Lung (tissue), 11 donors: ENCODE measurements at regions not wholly inside any gene's neighbourhood (a gene's known extent, or its start where the extent isn't known, plus 50 kb on each side); places are given as distances from the start of the nearest gene placed in this dataset.

ENCODE experiments used
- ATAC-seq: fragments of 200-7000 bp; cut with Tn5 transposase; one replicate; pipeline ENCODE4 v1.9.1; 2020; ENCODE audit warnings: moderate number of reproducible peaks; ENCODE audit not compliant: insufficient read depth, low FRiP score
- DNase-seq, 3 donors: peaks; one replicate each; pipeline ENCODE4 v3.0.0-alpha.2; 2013 to 2017
- H3K27ac ChIP-seq, 2 donors: one replicate each; pipeline ENCODE4 v1.5.1; 2013; ENCODE audit warnings: mild to moderate bottlenecking in 2 of 2, moderate library complexity in 2 of 2, control low read depth in 1 of 2, inconsistent platforms in 1 of 2, low read depth in 1 of 2, low read length in 1 of 2
- H3K27me3 ChIP-seq, 3 donors: one replicate each; pipeline ENCODE4 v1.5.1; 2013; ENCODE audit warnings: low read length in 2 of 3; ENCODE audit not compliant: control insufficient read depth in 3 of 3, insufficient read depth in 3 of 3
- H3K36me3 ChIP-seq, 4 donors: one replicate each; pipeline ENCODE4 v1.5.1; 2013; ENCODE audit warnings: low read length in 4 of 4, mild to moderate bottlenecking in 1 of 4, moderate library complexity in 1 of 4; ENCODE audit not compliant: control insufficient read depth in 4 of 4, insufficient read depth in 4 of 4
- H3K4me1 ChIP-seq, 5 donors: one replicate each; pipeline ENCODE4 v1.5.1; 2013; ENCODE audit warnings: low read length in 5 of 5, mild to moderate bottlenecking in 2 of 5, moderate library complexity in 1 of 5; ENCODE audit not compliant: control insufficient read depth in 5 of 5, insufficient read depth in 5 of 5
- H3K4me3 ChIP-seq: one replicate; pipeline ENCODE4 v1.5.1; 2013; ENCODE audit warnings: mild to moderate bottlenecking, control low read depth, moderate library complexity
- H3K9ac ChIP-seq, 2 donors: one replicate each; pipeline ENCODE4 v1.5.1; 2013; ENCODE audit warnings: low read length in 2 of 2, control low read depth in 1 of 2; ENCODE audit not compliant: insufficient read depth in 1 of 2
- H3K9me3 ChIP-seq, 4 donors: one replicate each; pipeline ENCODE4 v1.5.1; 2013; ENCODE audit warnings: low read length in 3 of 4, mild to moderate bottlenecking in 1 of 4, moderate library complexity in 1 of 4; ENCODE audit not compliant: control insufficient read depth in 4 of 4, insufficient read depth in 3 of 4
- CTCF ChIP-seq: IDR thresholded peaks from 2 replicates; pipeline ENCODE4 v1.5.1; 2012; ENCODE audit warnings: mild to moderate bottlenecking; ENCODE audit errors: control extremely low read depth, extremely low read depth
- WGBS, 2 donors: extraction: QIAGEN DNeasy Blood & Tissue Kit; methylation state at CpG; one replicate each; pipeline ENCODE4 v1.1.7; 2013; 5-methylcytosine and 5-hydroxymethylcytosine counted together
- donor health status: control.
- donor health status: control.
- donor health status: Bipolar disorder and iron deficiency.
- donor health status: healthy.
- donor health status: DM: yes; HTN: yes; CAD: no.

- H3K9me3 ChIP-seq: no peaks in the 10 kb centered on the region
- ATAC-seq (no peak), DNase-seq (no peak)
- no peak for TF ChIP-seq CTCF
- 78 to 88% methylated on average over 3 of the region's 3 CpGs for WGBS, 2 donors
- no peaks in the 10 kb centered on the region for H3K27me3 ChIP-seq
- H3K9ac ChIP-seq: no peak overlapping the region
- no peaks in the 10 kb centered on the region for H3K36me3 ChIP-seq
- no peaks in the 10 kb centered on the region for H3K4me1 ChIP-seq
- H3K27ac ChIP-seq: no peak overlapping the region
- no peak overlapping the region for H3K4me3 ChIP-seq
These were observed 94.8 kb downstream of the CD200R1L start for GRCh38 chr3:112751564-112752512.

GRCh38 chr3:112751061-112751460 is 95.6 kb downstream of the CD200R1L start:
- no peak overlapping the region for H3K27ac ChIP-seq
- DNase-seq: no peak
- no peak for TF ChIP-seq CTCF
- WGBS, 2 donors: 31 to 71% methylated on average over 1 of the region's 1 CpG
- H3K4me3 ChIP-seq: no peak overlapping the region
- H3K9me3 ChIP-seq: no peaks in the 10 kb centered on the region
- no peaks in the 10 kb centered on the region for H3K27me3 ChIP-seq
- no peak for ATAC-seq
- no peaks in the 10 kb centered on the region for H3K36me3 ChIP-seq
- no peak overlapping the region for H3K9ac ChIP-seq
- no peaks in the 10 kb centered on the region for H3K4me1 ChIP-seq

GRCh38 chr3:112747624-112748023 is 99.0 kb downstream of the CD200R1L start:
- no peak for ATAC-seq
- Histone ChIP-seq H3K4me1 (peaks cover 0 to 11% (median 0%) of the 10 kb centered on the region in 5 donors), H3K27me3 (no peaks in the 10 kb centered on the region), H3K4me3 (no peak overlapping the region), H3K27ac (no peak overlapping the region), H3K9ac (no peak overlapping the region), H3K36me3 (no peaks in the 10 kb centered on the region), H3K9me3 (no peaks in the 10 kb centered on the region)
- TF ChIP-seq CTCF: no peak
- no peak for DNase-seq
- 85 to 93% methylated on average over 3 of the region's 3 CpGs for whole genome bisulfite sequencing, 2 donors
